Colon (tissue), 2 donors: ENCODE measurements at regions not wholly inside any gene's neighbourhood (a gene's known extent, or its start where the extent isn't known, plus 50 kb on each side); places are given as distances from the start of the nearest gene placed in this dataset.
"Not testable (repeated sequence)": the region's sequence is repeated elsewhere in the genome, so short reads cannot be mapped to it uniquely, and the experiment has no call there.

ENCODE experiments used
- FAIRE-seq: peaks from 2 replicates; lab custom pipeline; 2012; peaks lifted over from hg19 to GRCh38; lab: Jason Lieb, UNC
- donor health status: control.
- donor health status: control.

DNA sequence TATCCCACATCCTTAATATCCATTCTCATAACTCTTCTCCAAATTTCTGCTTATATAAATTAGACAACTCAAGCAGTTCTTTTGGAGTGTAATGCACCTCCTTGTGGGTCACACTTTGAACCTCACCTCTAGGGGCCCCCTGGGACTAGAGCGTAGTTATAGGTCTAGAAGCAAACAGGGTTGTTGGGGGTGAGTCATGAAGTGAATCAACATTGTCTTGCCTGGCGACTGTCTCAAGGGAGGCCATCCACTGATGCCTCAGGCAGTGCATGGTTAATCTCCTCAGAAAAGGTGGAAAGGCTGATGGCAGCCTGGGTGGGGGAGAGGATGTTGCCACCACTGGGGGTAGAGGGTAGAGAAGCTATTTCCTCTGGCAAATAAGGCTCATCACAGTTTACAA, 129.1 kb downstream of the TNFRSF21 start:
- no peak for FAIRE-seq

DNA sequence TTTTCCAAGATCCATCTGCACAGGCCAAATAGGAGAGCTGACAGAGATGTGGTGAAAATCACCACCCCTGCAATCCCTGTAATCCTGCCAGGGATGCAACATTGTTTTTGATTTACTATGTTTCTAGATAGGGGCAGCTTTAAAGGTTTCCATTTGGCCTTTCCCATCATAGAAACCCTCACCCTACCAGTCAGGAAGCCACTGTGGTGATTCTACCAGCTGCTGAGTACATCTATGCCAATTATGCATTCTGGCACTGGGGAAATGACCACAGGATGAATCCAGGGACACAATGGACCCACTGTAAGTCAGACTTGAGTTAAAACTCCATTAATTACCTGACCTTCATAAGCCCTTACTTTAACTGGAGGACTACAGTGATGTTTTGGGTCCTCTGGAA, 130.4 kb downstream of the TNFRSF21 start:
- FAIRE-seq = no peak

DNA sequence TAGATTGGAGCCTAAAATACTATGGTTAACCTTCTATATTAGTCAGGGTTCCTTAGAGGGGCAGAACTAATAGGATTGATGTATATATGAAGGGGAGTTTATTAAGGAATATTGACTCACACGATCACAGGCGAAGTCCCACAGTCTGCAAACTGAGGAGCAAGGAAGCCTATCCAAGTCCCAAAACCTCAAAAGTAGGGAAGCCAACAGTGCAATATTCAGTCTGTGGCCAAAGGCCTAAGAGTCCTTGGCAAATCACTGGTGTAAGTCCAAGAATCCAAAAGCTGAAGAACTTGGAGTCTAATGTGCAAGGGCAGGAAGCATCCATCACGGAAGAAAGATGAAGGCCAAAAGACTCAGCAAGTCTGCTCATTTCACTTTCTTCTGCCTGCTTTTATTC, 133.5 kb upstream of the ADGRF1 start:
- no peak for FAIRE-seq

DNA sequence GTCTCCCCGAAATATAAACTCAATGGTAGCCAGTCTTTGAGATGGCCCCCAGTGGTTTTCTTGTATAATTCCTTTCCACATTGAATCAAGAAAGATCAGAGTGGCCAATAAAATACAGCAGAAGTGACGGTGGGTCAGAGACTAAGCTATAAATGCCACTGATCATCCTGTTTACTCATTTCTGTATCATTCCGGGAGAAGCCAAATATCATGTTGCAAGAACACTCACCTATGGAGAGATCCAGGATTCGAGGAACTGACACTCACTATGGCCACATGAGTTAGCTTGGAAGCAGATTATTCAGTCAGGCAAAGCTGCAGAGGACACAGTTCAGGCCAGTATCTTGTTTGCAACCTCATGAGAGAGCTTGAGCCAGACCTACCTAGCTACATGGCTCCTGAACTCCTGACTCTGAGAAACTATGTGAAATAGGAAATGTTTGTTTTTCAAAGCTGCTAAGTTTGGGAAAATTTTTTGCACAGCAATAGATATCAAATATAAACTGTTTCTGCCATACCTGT, 132.4 kb upstream of the ADGRF1 start:
- no peak for FAIRE-seq

DNA sequence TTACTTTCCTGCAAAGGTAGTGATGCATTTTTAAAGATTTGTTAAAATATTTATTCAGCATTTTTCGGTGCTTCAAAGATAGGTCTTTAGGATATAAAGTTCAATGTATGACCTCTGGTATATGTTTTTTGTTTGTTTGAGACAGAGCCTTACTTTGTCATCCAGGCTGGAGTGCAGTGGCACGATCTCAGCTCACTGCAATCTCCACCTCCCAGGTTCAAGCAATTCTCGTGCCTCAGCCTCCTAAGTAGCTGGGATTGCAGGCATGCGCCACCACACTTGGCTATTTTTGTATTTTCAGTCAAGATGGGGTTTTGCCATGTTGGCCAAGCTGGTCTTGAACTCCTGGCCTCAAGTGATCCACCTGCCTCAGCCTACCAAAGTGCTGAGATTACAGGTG, 131.9 kb upstream of the ADGRF1 start:
- FAIRE-seq = not testable (repeated sequence)

DNA sequence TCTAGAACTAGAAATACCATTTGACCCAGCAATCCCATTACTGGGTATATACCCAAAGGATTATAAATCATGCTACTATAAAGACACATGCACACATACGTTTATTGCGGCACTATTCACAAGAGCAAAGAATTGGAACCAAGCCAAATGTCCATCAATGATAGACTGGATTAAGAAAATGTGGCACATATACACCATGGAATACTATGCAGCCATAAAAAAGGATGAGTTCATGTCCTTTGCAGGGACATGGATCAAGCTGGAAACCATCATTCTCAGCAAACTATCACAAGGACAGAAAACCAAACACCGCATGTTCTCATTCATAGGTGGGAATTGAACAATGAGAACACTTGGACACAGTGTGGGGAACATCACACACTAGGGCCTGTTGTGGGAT, 131.0 kb upstream of the ADGRF1 start:
- FAIRE-seq = not testable (repeated sequence)

DNA sequence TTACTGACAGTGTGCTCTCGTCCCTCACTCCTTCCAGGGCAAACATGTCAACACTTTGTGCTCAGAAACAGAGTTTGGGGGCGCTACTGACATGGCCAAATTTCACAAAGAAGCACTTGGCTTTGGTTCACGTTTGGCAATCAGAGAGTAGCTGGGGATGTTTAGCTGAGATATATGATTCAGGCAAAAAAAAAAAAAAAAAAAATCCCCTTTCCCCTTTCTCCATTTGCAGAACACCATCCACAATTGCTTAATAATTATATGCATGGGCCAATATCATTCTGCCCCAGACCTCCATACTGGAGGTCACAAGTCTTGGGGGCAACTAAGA, 128.4 kb upstream of the ADGRF1 start:
- FAIRE-seq = no peak

DNA sequence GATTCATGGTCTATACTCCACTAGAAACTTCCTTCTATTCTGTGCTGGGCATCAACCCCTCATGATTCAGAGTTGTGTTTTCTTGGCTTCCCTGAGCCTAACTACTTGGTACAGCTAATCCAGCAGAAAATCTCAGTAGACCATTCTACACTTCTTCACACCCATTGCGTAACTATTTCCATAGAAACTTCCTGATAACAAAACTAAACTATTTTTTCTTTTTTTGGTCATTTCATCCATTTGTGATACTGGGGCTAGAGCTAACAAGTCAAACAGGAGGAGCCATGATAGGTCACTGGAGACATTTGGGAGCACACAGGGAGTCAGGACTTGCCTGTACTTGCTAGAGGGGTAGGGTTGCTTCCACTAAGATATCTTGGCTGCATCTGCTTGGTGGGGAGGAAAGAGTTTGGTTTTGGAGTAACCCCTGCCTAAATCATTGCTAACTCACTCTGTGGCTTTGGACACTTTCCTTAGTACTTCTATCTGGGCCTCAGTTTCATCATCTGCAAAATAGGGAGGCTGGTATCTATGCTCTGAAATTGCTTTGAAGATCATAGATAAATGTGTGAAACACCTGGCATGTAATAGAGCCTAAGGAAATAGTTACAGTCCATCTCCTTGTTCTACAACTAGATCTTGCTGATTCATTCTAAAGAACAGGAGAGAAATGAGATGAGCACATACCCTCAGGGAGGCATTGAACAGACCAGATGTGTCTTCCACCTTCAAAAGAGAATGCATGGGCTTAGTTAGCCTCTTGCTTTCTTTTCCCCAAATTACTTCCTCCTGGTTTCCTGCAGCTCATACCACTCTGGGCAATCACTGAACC, 127.9 kb upstream of the ADGRF1 start:
- FAIRE-seq = no peak

DNA sequence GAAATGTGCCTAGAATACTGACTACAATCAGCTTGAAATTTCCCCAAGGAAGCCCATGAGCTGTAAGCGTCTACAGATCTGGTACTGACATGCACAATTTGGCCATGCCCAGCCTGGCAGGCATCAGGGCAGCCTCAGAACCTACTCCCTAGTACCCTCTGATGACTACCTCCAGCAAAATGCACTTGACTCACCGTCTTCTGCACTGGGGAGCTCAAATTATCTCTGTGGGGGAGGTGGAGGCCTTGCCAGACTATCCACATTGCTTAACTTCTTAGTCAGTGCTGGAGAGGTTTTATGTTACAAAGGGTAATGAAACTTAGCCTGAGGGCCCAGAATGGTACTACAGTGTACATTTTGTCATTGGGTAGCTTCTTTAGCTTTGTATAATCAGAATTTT, 126.0 kb upstream of the ADGRF1 start:
- FAIRE-seq = no peak

DNA sequence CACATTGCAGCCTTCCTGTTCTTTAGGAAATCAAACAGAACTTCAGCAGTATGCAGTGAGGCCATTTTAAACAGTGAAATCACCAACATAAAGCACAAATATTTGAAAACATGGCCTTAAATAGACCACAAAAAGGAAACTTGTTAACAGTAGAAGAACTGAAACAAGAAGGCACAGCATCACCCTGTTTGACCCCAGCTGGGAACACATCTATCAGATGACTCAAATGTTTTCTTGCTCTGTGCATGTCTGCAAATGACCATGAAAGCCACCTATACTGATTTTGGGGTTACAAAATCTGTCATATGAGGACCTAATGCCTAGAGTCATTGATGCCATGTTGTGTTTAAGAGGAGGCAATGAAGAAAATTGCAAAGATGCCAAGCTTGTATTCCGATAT, 123.8 kb upstream of the ADGRF1 start:
- no peak for FAIRE-seq

DNA sequence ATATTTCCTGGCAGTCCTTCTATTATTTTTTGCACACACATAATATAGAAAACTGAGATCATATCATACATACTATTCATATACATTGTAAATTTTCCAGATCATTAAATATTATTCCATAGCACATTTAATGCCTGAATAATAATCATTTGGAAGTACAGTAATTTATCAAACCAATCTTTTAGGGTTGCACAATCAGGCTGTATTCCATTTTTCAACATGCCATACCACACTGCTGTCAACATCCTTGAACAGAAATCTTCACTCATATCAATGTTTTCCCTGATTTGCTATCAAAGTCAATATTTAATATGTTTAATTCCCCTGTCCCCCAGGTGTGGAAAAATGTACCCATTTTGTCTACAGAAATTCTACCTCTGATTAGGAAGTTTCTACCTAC, 122.7 kb upstream of the ADGRF1 start:
- FAIRE-seq = no peak

DNA sequence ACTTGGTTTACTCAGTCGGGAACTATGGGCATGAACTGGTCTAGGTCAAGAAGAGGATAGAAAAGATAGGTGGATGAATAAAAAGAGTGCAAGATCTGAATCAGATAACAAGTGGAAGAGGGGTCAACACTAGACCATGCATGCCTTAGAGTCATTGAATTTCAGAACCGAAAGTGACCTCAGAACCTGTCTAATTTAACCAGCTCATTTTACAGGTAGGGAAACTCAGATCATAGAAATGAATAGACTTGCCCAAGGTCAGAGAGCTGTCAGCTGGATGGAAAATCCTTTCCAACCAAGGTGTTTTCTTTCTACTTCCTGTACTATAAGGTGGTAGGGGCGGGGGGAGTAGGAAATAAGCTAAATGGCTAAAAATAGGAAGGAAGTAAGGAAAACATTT, 121.4 kb upstream of the ADGRF1 start:
- no peak for FAIRE-seq

DNA sequence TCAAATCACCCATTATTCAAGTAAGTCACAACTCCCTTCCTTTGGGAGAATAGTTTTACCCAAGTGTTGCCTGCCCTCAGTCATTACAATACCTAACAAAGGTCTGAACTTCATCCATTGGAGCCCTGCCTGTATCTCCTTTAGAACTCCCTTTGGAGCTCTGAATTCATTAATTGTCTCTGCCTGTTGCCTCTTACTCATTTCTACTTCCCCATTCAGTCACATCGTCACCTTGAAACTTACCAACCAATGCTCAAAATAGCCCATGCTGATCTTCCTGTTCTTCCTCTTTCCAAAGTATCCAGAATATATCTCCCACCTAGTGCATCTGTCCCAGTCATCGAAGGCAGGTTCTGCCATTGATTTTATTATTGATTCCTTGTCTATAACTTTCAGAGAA, 120.7 kb upstream of the ADGRF1 start:
- no peak for FAIRE-seq

DNA sequence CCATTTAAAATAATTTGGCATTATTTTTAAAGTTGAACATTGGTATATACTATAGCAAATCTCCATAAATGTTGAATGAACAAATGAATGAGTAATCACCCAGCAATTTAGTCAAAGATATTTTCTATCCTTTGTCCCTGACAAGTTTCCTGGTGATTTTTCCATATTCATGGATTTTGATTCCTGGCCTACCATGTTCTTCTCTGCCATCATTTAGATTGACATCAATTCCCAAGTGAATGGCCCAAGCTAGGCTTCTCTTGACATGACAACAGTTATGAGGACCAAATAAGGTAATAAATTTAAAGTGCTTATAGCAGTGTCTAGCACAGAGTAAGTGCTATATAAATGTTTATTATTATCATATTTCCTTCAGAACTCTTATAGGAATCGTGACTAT, 120.1 kb upstream of the ADGRF1 start:
- FAIRE-seq = no peak

DNA sequence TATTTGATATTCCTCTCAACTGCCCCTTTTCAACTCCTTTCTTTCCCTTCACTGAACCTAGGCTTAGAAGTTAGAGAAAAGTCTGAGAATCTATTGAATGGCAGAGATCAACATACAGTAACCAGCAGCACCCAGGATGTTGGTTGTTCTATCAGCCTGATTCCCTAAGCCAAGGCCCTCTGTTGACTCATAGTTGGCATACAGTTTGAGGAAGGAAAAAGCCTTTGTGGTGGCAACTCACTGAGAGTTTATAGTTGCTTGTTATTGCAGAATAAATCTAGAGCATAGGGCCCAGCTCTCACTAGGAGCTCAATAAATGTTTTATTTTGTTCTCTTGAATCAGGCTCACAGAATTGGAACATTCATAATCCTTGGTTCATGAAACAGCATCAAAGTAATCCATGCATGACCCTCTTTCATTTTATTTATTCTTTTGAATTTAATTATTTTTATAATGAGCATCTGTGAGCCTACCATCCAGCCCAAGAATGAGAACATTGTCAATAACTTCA, 119.1 kb upstream of the ADGRF1 start:
- peak; percentile 5 for FAIRE-seq

DNA sequence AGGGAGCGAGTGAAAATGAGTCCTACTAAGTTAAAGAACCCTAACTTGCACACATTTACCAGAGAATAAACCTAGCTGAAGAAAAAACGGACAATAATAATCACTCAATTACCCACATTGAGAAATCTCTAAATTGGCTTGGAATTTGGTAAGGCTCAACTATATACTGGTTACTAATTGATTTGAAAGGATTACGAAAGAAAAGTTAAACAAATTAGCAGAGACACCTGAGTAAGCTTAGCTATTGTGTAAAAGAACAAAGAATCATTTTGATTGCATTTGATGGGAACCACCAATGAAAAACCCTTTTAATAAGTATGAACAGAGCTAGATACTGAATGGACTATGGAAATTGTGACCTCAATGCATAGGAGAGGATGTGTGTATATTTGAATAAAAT, 118.6 kb upstream of the ADGRF1 start:
- FAIRE-seq = no peak

DNA sequence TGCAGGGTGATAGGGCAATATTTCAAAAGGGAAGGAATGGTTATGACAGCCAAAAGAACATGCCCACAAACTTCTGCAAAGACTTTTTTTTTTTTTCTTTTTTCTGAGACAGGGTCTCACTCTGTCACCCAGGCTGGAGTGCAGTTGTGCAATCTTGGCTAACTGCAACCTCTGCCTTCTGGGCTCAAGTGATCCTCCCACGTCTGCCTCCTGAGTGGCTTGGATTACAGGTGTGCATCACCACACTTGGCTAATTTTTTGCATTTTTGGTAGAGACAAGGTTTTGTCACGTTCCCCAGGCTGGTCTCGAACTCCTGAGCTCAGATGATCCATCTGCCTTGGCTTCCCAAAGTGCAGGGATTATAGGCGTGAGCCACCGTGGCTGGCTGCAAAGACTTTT, 117.6 kb upstream of the ADGRF1 start:
- FAIRE-seq = no peak

DNA sequence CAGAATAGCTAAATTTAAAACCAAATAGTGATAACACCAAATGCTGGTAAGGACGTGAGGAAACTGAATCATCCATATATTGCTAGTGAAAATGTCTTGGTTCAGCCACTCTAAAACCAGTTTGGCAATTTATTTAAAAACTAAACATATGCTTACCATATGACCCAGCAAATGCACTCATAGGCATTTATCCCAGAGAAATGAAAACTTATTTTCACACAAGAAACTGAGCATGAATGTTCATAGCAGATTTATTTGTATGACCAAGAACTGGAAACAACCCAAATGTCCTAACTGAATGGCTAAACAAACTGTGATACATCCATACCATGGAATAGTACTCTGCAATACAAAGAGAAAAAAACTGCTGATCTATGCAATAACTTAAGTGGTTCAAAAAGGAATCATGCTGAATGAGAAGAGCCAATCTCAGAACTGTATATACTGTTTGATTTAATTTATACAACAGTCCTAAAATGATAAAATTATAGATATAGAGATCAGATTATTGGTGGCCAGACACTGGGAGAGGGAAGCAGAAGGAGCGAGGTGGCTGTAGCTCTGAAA, 115.6 kb upstream of the ADGRF1 start:
- FAIRE-seq = no peak

DNA sequence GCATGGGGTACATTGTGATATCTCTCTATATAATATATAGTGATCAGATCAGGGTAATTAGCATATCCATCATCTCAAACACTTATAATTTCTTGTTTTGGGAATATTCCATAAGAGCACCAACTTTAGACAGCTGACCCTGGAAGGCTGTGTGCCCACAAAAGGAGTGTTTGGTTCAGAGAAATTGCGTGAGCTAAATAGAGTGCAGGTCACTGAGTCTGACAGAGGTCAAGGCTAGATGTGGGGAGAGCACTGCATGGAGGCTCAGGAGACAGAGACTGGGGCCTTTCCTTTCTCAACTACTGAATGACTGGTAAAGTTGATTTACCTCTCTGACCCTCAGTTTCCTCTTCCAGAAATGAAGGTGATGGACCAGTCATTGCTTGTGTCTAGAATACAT, 114.9 kb upstream of the ADGRF1 start:
- FAIRE-seq = no peak

DNA sequence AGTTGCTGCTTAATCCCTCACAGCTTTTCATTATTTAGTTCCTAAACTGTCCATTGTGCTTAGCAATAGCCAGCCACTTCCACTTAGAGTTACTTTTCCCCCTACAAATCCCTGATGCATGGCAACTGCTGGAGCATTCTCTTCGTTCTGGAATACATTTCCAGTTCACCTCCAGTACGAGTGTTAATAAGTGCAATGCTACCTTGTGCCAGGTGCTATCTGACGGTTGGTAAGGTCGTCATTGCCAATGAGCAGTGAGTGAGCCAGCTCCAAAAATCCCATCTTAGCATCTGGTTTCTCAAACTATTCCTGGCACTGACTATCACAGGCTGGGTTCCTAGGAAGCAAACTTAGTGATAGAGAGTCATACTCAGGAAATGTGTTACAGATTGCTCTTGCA, 114.1 kb upstream of the ADGRF1 start:
- FAIRE-seq = no peak

DNA sequence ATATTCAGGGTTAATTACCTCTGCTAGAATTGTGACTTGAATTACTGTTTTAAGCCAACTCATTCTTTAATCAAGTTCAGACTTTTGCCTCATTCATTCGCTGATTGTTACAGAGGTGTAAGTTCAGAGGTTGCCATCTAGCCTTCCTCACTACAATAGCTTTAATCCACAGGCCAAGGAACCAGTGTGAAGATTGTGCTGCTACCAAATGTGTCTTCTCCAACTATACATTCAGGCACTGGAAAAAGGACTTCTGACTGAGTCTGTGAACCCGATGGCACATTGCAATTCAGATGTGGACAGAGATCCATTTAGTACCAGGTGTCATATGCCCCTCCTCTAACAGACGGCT, 111.2 kb upstream of the ADGRF1 start:
- FAIRE-seq = no peak

DNA sequence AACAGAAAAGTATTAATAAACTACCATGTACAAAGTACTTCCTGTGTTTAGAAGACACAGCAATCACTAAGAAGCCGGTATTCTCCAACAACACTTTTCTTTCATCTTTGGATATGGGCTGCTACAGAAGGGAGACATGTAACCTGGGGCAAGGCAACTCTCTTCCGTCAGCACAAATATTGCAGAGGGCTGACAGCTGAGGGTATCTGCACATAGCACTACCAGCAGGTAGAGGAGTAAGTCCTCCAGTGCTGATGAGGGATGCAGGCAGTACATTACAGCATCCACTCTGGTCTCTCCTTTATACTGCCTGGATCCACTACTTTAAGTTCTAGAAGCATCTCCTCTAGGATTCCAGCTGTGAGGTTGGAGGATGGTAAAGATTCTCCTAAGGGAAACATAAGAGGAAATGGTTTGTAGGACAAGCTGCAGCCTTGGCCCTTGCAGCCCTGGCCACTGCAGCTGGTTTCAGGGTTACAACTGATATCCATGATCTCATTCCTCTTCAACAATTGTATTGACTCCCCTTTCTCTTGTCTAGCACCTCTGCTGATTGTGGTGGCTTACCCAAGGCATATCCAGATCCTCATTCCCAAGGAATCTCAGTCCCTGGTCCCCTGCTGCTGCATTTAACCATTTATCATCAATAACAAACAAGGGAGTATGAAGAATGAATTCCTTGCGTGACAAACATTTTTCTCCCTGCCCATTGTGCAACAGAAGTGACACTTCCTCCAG, 110.7 kb upstream of the ADGRF1 start:
- FAIRE-seq = no peak

DNA sequence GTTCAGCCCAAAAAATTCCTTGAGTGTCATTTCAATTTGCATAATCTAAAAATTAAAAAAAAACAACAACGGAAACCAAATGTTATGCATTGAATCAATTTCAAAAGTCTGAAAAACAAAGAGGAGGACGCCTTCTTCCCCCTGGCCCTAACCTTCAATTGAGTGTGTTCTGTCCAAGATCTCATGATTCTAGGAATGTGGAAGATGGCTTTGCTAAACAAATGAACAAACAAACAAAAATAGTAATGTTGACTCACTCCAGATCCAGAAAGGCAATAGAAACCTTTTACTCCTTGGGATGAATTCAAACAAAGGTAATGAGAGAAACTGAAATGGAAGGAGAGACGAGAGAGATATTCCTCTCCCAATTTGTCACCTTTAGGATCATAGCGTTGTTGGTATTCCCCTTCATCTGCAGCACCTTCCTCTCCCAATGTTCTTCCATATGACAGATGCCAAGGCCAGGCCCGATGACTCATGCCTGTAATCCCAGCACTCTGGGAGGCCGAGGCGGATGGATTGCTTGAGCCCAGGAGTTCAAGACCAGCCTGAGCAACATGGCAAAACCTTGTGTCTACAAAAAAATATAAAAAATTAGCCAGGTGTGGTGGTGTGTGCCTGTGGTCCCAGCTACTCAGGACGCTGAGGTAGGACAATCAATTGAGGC, 109.2 kb upstream of the ADGRF1 start:
- no peak for FAIRE-seq
